Islet of Langerhans (tissue), 1 donor: ENCODE measurements at regions not wholly inside any gene's neighbourhood (a gene's known extent, or its start where the extent isn't known, plus 50 kb on each side); places are given as distances from the start of the nearest gene placed in this dataset.

Experiments used
- FAIRE-seq: peaks from one replicate; lab custom pipeline; 2011; peaks lifted over from hg19 to GRCh38; lab: Jason Lieb, UNC

- no peak for FAIRE-seq
Measured at GRCh38 chr4:58935332-58935731, 1825.1 kb upstream of the IGFBP7 start.

- no peak for FAIRE-seq
Measured at GRCh38 chr4:58936436-58936835, 1826.3 kb upstream of the IGFBP7 start.

- FAIRE-seq, result no peak
Measured at GRCh38 chr4:58940167-58940566, 1830.0 kb upstream of the IGFBP7 start.

GRCh38 chr4:58941286-58941685 lies 1831.1 kb upstream of the IGFBP7 start:
- no peak for FAIRE-seq

GRCh38 chr4:58953575-58953974 lies 1843.4 kb upstream of the IGFBP7 start:
- no peak for FAIRE-seq

- FAIRE-seq, result no peak
Measured at GRCh38 chr4:58957711-58958110, 1847.5 kb upstream of the IGFBP7 start.

- FAIRE-seq, result no peak
Measured at GRCh38 chr4:58961283-58961682, 1851.1 kb upstream of the IGFBP7 start.

GRCh38 chr4:58961925-58962324 lies 1851.7 kb upstream of the IGFBP7 start:
- no peak for FAIRE-seq

- FAIRE-seq, result no peak
Measured at GRCh38 chr4:58962424-58962823, 1852.2 kb upstream of the IGFBP7 start.

GRCh38 chr4:58981828-58982227 lies 1871.6 kb upstream of the IGFBP7 start:
- FAIRE-seq, result no peak

- no peak for FAIRE-seq
Measured at GRCh38 chr4:58983887-58984286, 1873.7 kb upstream of the IGFBP7 start.

GRCh38 chr4:59002148-59002547 lies 1892.0 kb upstream of the IGFBP7 start:
- no peak for FAIRE-seq

GRCh38 chr4:59024257-59024656 lies 1914.1 kb upstream of the IGFBP7 start:
- FAIRE-seq, result no peak

GRCh38 chr4:59037812-59038211 lies 1927.6 kb upstream of the IGFBP7 start:
- FAIRE-seq, result no peak

- no peak for FAIRE-seq
Measured at GRCh38 chr4:59039046-59039445, 1928.9 kb upstream of the IGFBP7 start.

GRCh38 chr4:59044286-59044900 lies 1934.2 kb upstream of the IGFBP7 start:
- no peak for FAIRE-seq

GRCh38 chr4:59054086-59054485 lies 1943.9 kb upstream of the IGFBP7 start:
- no peak for FAIRE-seq

GRCh38 chr4:59057804-59058203 lies 1947.6 kb upstream of the IGFBP7 start:
- FAIRE-seq, result no peak

GRCh38 chr4:59058543-59058942 lies 1948.4 kb upstream of the IGFBP7 start:
- no peak for FAIRE-seq

- no peak for FAIRE-seq
Measured at GRCh38 chr4:59060002-59060846, 1950.0 kb upstream of the IGFBP7 start.

GRCh38 chr4:59060895-59061294 lies 1950.7 kb upstream of the IGFBP7 start:
- no peak for FAIRE-seq

- FAIRE-seq, result no peak
Measured at GRCh38 chr4:59063015-59063720, 1953.0 kb upstream of the IGFBP7 start.

- no peak for FAIRE-seq
Measured at GRCh38 chr4:59068722-59069418, 1958.7 kb upstream of the IGFBP7 start.
